ENCODE measurements at regions not wholly inside any gene's neighbourhood (a gene's known extent, or its start where the extent isn't known, plus 50 kb on each side); places are given as distances from the start of the nearest gene placed in this dataset.

DNA sequence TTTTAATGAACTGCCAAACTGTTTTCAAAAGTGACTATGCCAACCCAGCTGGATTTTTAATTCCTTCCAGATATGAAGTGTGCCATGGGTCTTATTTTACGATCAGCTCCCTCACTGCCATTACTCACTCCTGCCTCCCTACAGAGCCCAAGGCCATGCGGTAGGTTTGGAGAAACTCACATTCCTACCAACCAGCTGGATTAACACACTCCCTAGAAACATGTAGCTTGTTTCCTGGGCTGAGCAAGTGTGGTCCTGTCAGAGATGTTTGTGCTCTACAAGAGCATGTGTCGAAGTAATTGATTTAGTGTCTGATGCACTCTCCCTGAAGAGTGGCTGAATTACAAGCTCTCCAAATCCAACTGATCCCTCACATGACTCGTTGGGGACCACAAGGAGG, 82.5 kb downstream of the SPP2 start:
- H3K4me1 Mint-ChIP-seq, result no peaks in the 10 kb centered on the region
- intact Hi-C loops (cut with micrococcal nuclease), result no loop called here
- no peak overlapping the region for H3K27ac ChIP-seq (ENCODE audit: low read depth in 1 of 2, low read length in 2 of 2)
- H3K4me1 ChIP-seq (ENCODE audit: control insufficient read depth in 1 of 2, insufficient read depth in 2 of 2, low read length in 2 of 2), result no peaks in the 10 kb centered on the region
- no peak overlapping the region for H3K4me2 ChIP-seq (replicated peaks; ENCODE audit: extremely low read depth, low read length, poor library complexity, severe bottlenecking)
- H3K27me3 Mint-ChIP-seq (ENCODE audit: low read depth in 3 of 3), result peaks cover 4 to 14% (median 9%) of the 10 kb centered on the region in 3 donors
- peak overlapping the region in 1 of 7 donors; percentile 21 for H3K27ac Mint-ChIP-seq
- TF ChIP-seq, protein P1, sequence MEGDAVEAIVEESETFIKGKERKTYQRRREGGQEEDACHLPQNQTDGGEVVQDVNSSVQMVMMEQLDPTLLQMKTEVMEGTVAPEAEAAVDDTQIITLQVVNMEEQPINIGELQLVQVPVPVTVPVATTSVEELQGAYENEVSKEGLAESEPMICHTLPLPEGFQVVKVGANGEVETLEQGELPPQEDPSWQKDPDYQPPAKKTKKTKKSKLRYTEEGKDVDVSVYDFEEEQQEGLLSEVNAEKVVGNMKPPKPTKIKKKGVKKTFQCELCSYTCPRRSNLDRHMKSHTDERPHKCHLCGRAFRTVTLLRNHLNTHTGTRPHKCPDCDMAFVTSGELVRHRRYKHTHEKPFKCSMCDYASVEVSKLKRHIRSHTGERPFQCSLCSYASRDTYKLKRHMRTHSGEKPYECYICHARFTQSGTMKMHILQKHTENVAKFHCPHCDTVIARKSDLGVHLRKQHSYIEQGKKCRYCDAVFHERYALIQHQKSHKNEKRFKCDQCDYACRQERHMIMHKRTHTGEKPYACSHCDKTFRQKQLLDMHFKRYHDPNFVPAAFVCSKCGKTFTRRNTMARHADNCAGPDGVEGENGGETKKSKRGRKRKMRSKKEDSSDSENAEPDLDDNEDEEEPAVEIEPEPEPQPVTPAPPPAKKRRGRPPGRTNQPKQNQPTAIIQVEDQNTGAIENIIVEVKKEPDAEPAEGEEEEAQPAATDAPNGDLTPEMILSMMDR (IDR thresholded peaks at IDR 0.05), result no peak
- no peak overlapping the region for H3K4me3 Mint-ChIP-seq
- H2AFZ ChIP-seq (ENCODE audit: insufficient read depth, low read depth, low read length, poor library complexity, severe bottlenecking), result no peak overlapping the region
- no peak overlapping the region for H3K4me3 ChIP-seq (replicated peaks in 1 of 3; ENCODE audit: low read depth in 2 of 3, low read length in 3 of 3)
- H3K9me3 ChIP-seq (replicated peaks in 1 of 2; ENCODE audit: control insufficient read depth in 1 of 2, insufficient read depth in 1 of 2, low read length in 2 of 2), result no peaks in the 10 kb centered on the region
- no peaks in the 10 kb centered on the region for H3K79me2 ChIP-seq (ENCODE audit: insufficient read depth, low read length)
- H3K36me3 Mint-ChIP-seq, result no peaks in the 10 kb centered on the region
- H4K20me1 ChIP-seq (ENCODE audit: insufficient read depth, low read length), result no peaks in the 10 kb centered on the region
- no peaks in the 10 kb centered on the region for H3K36me3 ChIP-seq (replicated peaks in 1 of 2; ENCODE audit: control insufficient read depth in 1 of 2, insufficient read depth in 2 of 2, low read length in 2 of 2)
- no peak for DNase-seq
- no peaks in the 10 kb centered on the region for H3K27me3 ChIP-seq (ENCODE audit: control insufficient read depth in 2 of 2, insufficient read depth in 2 of 2, low read length in 2 of 2)
- H3K9me3 Mint-ChIP-seq, result peaks cover 0 to 1% (median 0%) of the 10 kb centered on the region in 7 donors
- no peak overlapping the region for H3K9ac ChIP-seq (ENCODE audit: insufficient read depth, low read length, poor library complexity, severe bottlenecking)
- WGBS (ENCODE audit: insufficient coverage), result no CpG with 5 or more reads among the region's 4 CpGs

DNA sequence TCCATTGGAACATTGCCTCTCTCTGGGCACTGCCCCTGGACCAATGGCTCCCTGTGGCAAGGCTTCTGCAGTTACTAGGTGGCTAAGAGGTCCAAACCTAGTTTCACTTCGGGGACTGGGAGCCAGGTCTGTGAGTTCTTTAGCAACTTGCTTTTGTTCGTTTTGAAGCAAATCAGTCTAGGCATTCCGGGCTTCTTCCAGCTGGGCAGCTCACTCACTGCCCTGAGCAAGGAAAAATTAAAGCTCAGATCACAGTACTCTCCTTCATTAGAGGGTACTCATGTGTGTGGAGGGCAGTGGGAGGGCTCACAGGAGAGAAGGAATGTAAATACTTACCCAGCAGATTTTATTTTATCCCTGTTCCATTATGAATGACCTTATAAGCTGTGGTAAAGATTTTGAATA, 80.3 kb downstream of the SPP2 start:
- Histone ChIP-seq H3K79me2 (ENCODE audit: insufficient read depth, low read length) (no peaks in the 10 kb centered on the region), H3K4me2 (replicated peaks; ENCODE audit: extremely low read depth, low read length, poor library complexity, severe bottlenecking) (no peak overlapping the region), H3K9me3 (replicated peaks in 1 of 2; ENCODE audit: control insufficient read depth in 1 of 2, insufficient read depth in 1 of 2, low read length in 2 of 2) (no peaks in the 10 kb centered on the region), H3K4me3 (replicated peaks in 1 of 3; ENCODE audit: low read depth in 2 of 3, low read length in 3 of 3) (no peak overlapping the region), H3K9ac (ENCODE audit: insufficient read depth, low read length, poor library complexity, severe bottlenecking) (no peak overlapping the region), H2AFZ (ENCODE audit: insufficient read depth, low read depth, low read length, poor library complexity, severe bottlenecking) (no peak overlapping the region), H3K27ac (ENCODE audit: low read depth in 1 of 2, low read length in 2 of 2) (no peak overlapping the region), H3K36me3 (replicated peaks in 1 of 2; ENCODE audit: control insufficient read depth in 1 of 2, insufficient read depth in 2 of 2, low read length in 2 of 2) (no peaks in the 10 kb centered on the region), H3K4me1 (ENCODE audit: control insufficient read depth in 1 of 2, insufficient read depth in 2 of 2, low read length in 2 of 2) (no peaks in the 10 kb centered on the region), H4K20me1 (ENCODE audit: insufficient read depth, low read length) (no peaks in the 10 kb centered on the region), H3K27me3 (ENCODE audit: control insufficient read depth in 2 of 2, insufficient read depth in 2 of 2, low read length in 2 of 2) (no peaks in the 10 kb centered on the region)
- TF ChIP-seq, protein P1 (IDR thresholded peaks at IDR 0.05), result no peak
- Mint-ChIP-seq H3K4me1 (no peaks in the 10 kb centered on the region), H3K4me3 (no peak overlapping the region), H3K36me3 (no peaks in the 10 kb centered on the region), H3K27me3 (ENCODE audit: low read depth in 3 of 3) (peaks cover 5 to 18% (median 9%) of the 10 kb centered on the region in 3 donors), H3K9me3 (peaks cover 0 to 2% (median 0%) of the 10 kb centered on the region in 7 donors), H3K27ac (no peak overlapping the region)
- no peak for DNase-seq
- 86% methylated on average over 1 of the region's 3 CpGs for WGBS (ENCODE audit: insufficient coverage)
- intact Hi-C loops (cut with micrococcal nuclease), result no loop called here
